ENCODE measurements at regions not wholly inside any gene's neighbourhood (a gene's known extent, or its start where the extent isn't known, plus 50 kb on each side); places are given as distances from the start of the nearest gene placed in this dataset.
A peak's percentile ranks its signal among the peaks of the same experiment; 100 is the strongest.

DNA sequence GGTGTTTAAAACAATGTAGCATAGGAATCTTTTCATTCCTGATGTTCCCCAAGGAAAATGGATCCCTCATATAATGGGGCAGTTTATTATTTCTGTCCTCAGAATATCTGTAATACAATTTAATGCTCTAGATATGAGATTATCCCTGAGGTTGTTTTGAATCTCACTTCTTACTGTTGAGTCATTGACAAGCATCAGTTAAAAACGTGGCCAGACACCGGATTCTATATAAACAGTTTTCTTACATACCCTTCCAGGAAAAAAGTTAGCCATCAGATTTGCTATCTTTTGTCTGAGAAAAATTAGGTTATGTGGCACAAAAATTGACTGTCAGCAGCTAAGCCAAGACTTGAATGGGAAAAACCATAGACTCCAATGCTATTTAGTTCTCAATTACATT, 539.8 kb upstream of the CELF2 start:
- H3K4me3 ChIP-seq (ENCODE audit: low read depth, low read length), result no peak overlapping the region

DNA sequence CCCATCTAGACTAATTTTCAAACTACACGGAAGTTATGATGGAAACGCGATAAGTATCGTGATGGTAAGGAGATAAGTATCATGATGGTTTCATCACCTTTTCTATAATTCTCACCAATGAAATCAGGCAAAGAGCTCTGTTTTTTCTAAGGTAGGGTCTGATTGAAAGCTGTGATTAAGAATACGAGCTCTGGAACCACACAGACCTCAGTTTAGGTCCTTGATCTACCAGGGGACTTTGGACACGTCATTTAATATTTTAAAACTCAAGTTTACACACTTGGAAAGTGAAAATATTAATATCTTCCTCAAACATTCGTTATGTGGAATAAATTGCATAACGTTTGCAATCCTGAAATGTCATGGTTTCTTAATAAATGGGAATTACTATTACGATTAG, 538.2 kb upstream of the CELF2 start:
- TF ChIP-seq, protein P1, sequence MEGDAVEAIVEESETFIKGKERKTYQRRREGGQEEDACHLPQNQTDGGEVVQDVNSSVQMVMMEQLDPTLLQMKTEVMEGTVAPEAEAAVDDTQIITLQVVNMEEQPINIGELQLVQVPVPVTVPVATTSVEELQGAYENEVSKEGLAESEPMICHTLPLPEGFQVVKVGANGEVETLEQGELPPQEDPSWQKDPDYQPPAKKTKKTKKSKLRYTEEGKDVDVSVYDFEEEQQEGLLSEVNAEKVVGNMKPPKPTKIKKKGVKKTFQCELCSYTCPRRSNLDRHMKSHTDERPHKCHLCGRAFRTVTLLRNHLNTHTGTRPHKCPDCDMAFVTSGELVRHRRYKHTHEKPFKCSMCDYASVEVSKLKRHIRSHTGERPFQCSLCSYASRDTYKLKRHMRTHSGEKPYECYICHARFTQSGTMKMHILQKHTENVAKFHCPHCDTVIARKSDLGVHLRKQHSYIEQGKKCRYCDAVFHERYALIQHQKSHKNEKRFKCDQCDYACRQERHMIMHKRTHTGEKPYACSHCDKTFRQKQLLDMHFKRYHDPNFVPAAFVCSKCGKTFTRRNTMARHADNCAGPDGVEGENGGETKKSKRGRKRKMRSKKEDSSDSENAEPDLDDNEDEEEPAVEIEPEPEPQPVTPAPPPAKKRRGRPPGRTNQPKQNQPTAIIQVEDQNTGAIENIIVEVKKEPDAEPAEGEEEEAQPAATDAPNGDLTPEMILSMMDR (conservative IDR thresholded peaks at IDR 0.05; ENCODE audit: low read depth, low read length), result no peak
- no peak for DNase-seq (ENCODE audit: low read depth)
- H3K4me3 ChIP-seq (ENCODE audit: low read depth, low read length), result no peak overlapping the region

More for the DNA sequence above, 539.8 kb upstream of the CELF2 start:
- peak; percentile 5 for DNase-seq (ENCODE audit: low read depth)
- TF ChIP-seq, protein P1 (conservative IDR thresholded peaks at IDR 0.05; ENCODE audit: low read depth, low read length), result no peak

DNA sequence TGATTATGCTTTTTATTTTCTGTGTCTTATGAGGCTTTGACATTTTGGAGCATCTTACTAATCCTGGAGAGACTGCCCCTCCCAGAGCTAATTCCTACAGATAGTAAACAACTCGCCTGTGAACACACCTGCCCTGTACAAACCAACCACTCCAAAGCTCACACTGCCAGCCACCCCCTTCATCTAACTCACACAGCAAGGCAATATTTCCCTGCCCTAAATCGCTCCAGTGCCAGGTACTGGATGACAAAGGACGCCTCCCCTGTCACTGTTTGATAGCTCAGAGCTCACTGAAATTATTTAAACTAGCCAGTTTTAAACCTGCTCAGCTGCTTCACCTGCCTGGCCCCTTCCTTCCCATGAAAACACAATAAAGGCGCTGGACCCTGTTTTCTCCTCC, 535.1 kb upstream of the CELF2 start:
- TF ChIP-seq, protein P1 (conservative IDR thresholded peaks at IDR 0.05; ENCODE audit: low read depth, low read length), result no peak

DNA sequence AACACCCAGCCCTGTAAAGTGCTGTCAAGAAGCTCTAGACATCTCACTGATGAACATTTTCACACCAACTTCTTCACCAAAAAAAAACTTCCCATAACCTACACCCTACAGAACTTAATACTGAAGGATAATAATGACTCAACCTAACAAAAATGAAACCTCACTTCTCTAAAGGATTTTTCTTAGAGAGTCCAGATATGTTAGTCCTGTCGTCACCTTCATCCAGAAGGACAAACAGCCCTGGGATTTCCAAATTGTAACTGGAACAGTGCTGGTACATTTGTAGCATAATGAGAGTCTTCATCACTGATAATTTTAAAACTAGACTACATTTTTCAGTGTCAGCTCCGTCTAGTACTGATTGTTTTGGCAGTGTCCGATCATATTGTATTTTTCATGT, 528.6 kb upstream of the CELF2 start:
- no peak overlapping the region for H3K4me3 ChIP-seq (ENCODE audit: low read depth, low read length)
- TF ChIP-seq, protein P1 (conservative IDR thresholded peaks at IDR 0.05; ENCODE audit: low read depth, low read length), result no peak
- DNase-seq (ENCODE audit: low read depth), result peak; percentile 20

More for the DNA sequence above, 535.1 kb upstream of the CELF2 start:
- no peak for DNase-seq (ENCODE audit: low read depth)
- H3K4me3 ChIP-seq (ENCODE audit: low read depth, low read length), result no peak overlapping the region

DNA sequence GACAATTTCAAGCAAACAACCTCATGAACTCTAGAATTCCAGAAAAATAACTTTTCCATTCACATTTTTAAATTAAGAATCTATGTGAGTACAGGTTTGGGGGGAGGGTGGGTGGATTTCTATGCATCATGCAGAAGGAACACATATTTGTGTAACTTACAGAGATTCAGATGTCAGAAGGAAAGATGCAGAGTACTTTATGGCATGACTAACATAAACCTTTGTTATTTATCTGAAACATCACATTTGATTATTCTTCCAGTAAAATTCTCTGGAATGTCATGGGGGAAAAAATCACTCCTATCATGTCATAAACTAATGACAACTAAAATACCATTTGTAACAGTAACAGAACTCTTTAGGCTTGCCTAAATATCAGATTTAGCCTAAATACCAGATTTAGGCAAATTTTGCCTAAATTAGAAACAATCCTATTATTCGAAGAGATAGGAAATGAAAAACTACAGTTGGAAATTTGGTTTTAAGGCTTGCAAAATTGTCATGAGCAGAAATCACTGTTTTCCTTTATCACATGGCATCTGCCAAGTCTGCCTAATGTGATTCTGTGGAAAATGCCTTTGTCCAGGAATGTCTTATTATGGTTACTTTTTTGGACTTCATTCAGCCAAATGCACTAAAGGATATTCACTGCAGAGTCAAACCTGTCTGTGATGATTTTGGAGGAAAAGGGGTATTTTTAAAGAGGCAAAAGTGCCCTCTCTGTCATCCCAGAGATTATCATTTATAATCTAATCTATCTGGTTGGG, 527.7 kb upstream of the CELF2 start:
- TF ChIP-seq, protein P1 (conservative IDR thresholded peaks at IDR 0.05; ENCODE audit: low read depth, low read length), result no peak
- DNase-seq (ENCODE audit: low read depth), result no peak
- H3K4me3 ChIP-seq (ENCODE audit: low read depth, low read length), result no peak overlapping the region

DNA sequence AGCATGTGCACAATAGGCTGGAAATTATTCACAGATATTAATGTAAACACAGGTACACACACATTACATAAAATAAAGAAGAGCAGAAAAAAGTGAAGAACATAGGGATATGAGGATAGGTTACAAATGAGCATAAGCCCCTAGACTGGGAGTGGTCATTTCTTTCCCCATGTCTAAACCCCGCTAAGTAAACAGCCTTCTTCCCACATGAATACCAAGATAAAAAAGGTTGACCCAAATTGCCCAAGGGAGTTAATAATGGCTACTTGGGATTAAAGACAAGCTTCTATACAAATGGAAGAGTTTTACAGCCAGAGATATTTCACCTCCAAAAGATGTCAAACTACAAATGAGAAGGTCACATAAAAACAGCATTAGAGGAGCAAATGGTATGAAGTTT, 527.1 kb upstream of the CELF2 start:
- TF ChIP-seq, protein P1 (conservative IDR thresholded peaks at IDR 0.05; ENCODE audit: low read depth, low read length), result no peak
- no peak for DNase-seq (ENCODE audit: low read depth)

DNA sequence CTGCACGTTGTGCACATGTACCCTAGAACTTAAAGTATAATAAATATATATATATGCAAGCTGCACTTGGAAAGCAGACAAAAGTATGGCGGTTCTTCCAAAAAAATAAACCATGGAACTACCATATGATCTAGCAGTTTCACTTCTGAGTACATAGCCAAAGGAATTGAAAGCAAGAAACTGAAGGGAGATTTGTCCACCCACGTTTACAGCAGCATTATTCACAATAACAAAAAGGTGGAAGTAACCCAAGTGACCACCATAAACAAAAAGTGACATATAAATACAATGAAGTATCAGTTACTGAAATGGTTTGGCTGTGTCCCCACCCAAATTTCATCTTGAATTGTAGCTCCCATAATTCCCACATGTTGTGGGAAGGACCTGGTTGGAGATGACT, 525.3 kb upstream of the CELF2 start:
- no peak for DNase-seq (ENCODE audit: low read depth)
- no peak overlapping the region for H3K4me3 ChIP-seq (ENCODE audit: low read depth, low read length)

More for the DNA sequence above, 527.1 kb upstream of the CELF2 start:
- H3K4me3 ChIP-seq (ENCODE audit: low read depth, low read length), result no peak overlapping the region

More for the DNA sequence above, 525.3 kb upstream of the CELF2 start:
- TF ChIP-seq, protein P1 (conservative IDR thresholded peaks at IDR 0.05; ENCODE audit: low read depth, low read length), result no peak

Data from choroid plexus epithelial cell (primary cell).